HT1080 (cell line): ENCODE measurements at regions not wholly inside any gene's neighbourhood (a gene's known extent, or its start where the extent isn't known, plus 50 kb on each side); places are given as distances from the start of the nearest gene placed in this dataset.

Source experiments
- DNase-seq: peaks from one replicate; pipeline ENCODE4 v3.0.0-alpha.2; 2015; ENCODE audit warnings: low read depth

GRCh38 chr4:54929459-54929858 is 195.9 kb downstream of the KDR start:
- no peak for DNase-seq

- DNase-seq = no peak
Measured at GRCh38 chr4:54924891-54925290, 200.5 kb downstream of the KDR start.

- no peak for DNase-seq
Measured at GRCh38 chr4:54915276-54915675, 210.1 kb downstream of the KDR start.

GRCh38 chr4:54914781-54915180 is 210.6 kb downstream of the KDR start:
- DNase-seq = no peak

- no peak for DNase-seq
Measured at GRCh38 chr4:54913751-54914526, 211.5 kb downstream of the KDR start.

GRCh38 chr4:54912155-54912554 is 213.2 kb downstream of the KDR start:
- DNase-seq = no peak

GRCh38 chr4:54909961-54910360 is 215.4 kb downstream of the KDR start:
- no peak for DNase-seq

GRCh38 chr4:54908763-54909162 is 216.6 kb downstream of the KDR start:
- no peak for DNase-seq

GRCh38 chr4:54904953-54905352 is 220.4 kb downstream of the KDR start:
- DNase-seq = no peak

GRCh38 chr4:54902976-54903375 is 222.4 kb downstream of the KDR start:
- DNase-seq = no peak

- peak; percentile 5 for DNase-seq
Measured at GRCh38 chr4:54902271-54902670, 223.1 kb downstream of the KDR start.

GRCh38 chr4:54901202-54901601 is 224.2 kb downstream of the KDR start:
- no peak for DNase-seq

GRCh38 chr4:54898656-54899340 is 226.6 kb downstream of the KDR start:
- no peak for DNase-seq

- DNase-seq = no peak
Measured at GRCh38 chr4:54898056-54898562, 227.3 kb downstream of the KDR start.

GRCh38 chr4:54897590-54897989 is 227.8 kb downstream of the KDR start:
- DNase-seq = no peak

- DNase-seq = no peak
Measured at GRCh38 chr4:54882616-54883015, 224.9 kb downstream of the KIT start.

GRCh38 chr4:54879576-54879975 is 221.8 kb downstream of the KIT start:
- peak; percentile 32 for DNase-seq

GRCh38 chr4:54877006-54877405 is 219.2 kb downstream of the KIT start:
- peak; percentile 82 for DNase-seq

- DNase-seq = peak; percentile 52
Measured at GRCh38 chr4:54872261-54872660, 214.5 kb downstream of the KIT start.

GRCh38 chr4:54863571-54864255 is 206.0 kb downstream of the KIT start:
- DNase-seq = no peak

- DNase-seq = no peak
Measured at GRCh38 chr4:54861201-54861600, 203.4 kb downstream of the KIT start.

- no peak for DNase-seq
Measured at GRCh38 chr4:54855191-54855854, 197.6 kb downstream of the KIT start.
